ENCODE measurements at regions not wholly inside any gene's neighbourhood (a gene's known extent, or its start where the extent isn't known, plus 50 kb on each side); places are given as distances from the start of the nearest gene placed in this dataset.

- DNase-seq: no peak
These were observed 222.9 kb downstream of the PTEN start for GRCh38 chr10:88086187-88086960.

- DNase-seq: no peak
These were observed 225.3 kb downstream of the PTEN start for GRCh38 chr10:88088441-88089340.

- no peak for DNase-seq
These were observed 226.1 kb downstream of the PTEN start for GRCh38 chr10:88089498-88089897.

GRCh38 chr10:88090568-88091214 lies 227.3 kb downstream of the PTEN start:
- no peak for DNase-seq

- peak; percentile 76 for DNase-seq
These were observed 228.2 kb downstream of the PTEN start for GRCh38 chr10:88091490-88092061.

- DNase-seq: no peak
These were observed 228.8 kb downstream of the PTEN start for GRCh38 chr10:88092265-88092664.

- DNase-seq: no peak
These were observed 229.5 kb downstream of the PTEN start for GRCh38 chr10:88092973-88093372.

- no peak for DNase-seq
These were observed 231.4 kb downstream of the PTEN start for GRCh38 chr10:88094795-88095194.

- DNase-seq: no peak
These were observed 231.8 kb downstream of the PTEN start for GRCh38 chr10:88095223-88095721.

GRCh38 chr10:88095778-88096431 lies 232.5 kb downstream of the PTEN start:
- DNase-seq: no peak

- no peak for DNase-seq
These were observed 233.7 kb downstream of the PTEN start for GRCh38 chr10:88097092-88097516.

- DNase-seq: no peak
These were observed 234.1 kb downstream of the PTEN start for GRCh38 chr10:88097536-88097935.

- DNase-seq: no peak
These were observed 236.9 kb downstream of the PTEN start for GRCh38 chr10:88100281-88100680.

GRCh38 chr10:88101666-88102065 lies 238.2 kb downstream of the PTEN start:
- DNase-seq: no peak

- no peak for DNase-seq
These were observed 240.2 kb downstream of the PTEN start for GRCh38 chr10:88103576-88103975.

- no peak for DNase-seq
These were observed 240.8 kb downstream of the PTEN start for GRCh38 chr10:88104223-88104622.

GRCh38 chr10:88106366-88106765 lies 242.9 kb downstream of the PTEN start:
- DNase-seq: no peak

- DNase-seq: no peak
These were observed 244.1 kb downstream of the PTEN start for GRCh38 chr10:88107296-88108097.

- DNase-seq: no peak
These were observed 244.7 kb downstream of the PTEN start for GRCh38 chr10:88108115-88108610.

- DNase-seq: no peak
These were observed 246.9 kb downstream of the PTEN start for GRCh38 chr10:88110355-88110754.

GRCh38 chr10:88110822-88111221 lies 247.4 kb downstream of the PTEN start:
- DNase-seq: no peak

All from activated naive CD4-positive, alpha-beta T cell treated with anti-CD3 and anti-CD28 coated beads, Interleukin-2, amount 50 U/mL, for 16 hours (primary cell).